HG02588 (cell line): ENCODE measurements at regions not wholly inside any gene's neighbourhood (a gene's known extent, or its start where the extent isn't known, plus 50 kb on each side); places are given as distances from the start of the nearest gene placed in this dataset.

Source experiments
- ATAC-seq: cut with Tn5 transposase; IDR thresholded peaks from one replicate; pipeline ENCODE4 v1.9.1; 2021; ENCODE audit warnings: mild to moderate bottlenecking, moderate library complexity; ENCODE audit not compliant: unreplicated experiment

DNA sequence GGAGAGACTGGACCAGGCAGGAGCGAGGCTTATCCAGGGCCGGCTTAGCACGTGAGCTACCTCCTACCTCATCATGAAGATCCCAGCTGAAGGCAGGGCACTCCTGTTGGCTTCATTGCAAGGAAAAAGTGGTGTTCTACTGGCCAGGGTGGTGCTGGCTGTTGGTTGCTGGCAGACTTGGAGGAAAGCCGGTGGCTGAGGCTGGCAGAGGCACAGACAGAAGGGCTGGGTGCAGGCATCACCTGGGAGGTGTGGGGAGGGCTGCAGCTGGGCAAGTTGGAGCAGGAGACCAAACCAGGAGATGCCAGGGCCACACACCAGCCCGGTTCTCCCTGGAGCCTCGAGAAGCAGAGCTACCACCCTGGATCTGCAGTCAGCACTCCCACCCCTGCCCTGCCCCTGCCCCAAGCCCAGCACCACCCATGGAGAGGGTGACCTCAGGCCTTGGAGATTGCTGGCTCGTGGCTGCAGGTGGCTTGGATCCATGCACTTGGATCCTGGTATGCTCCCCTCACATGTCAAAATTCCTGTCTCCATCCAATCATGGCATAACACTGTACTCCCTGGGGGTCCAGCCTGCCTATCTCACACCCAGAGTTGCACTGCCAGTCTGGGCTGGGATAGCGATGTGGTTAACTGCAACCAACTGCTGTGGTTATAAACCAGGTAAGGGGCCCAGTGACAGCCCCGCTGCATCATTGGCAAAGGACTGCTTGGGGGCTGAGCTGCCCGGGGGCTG is 49.7 kb downstream of the GLI2 start:
- no peak for ATAC-seq

DNA sequence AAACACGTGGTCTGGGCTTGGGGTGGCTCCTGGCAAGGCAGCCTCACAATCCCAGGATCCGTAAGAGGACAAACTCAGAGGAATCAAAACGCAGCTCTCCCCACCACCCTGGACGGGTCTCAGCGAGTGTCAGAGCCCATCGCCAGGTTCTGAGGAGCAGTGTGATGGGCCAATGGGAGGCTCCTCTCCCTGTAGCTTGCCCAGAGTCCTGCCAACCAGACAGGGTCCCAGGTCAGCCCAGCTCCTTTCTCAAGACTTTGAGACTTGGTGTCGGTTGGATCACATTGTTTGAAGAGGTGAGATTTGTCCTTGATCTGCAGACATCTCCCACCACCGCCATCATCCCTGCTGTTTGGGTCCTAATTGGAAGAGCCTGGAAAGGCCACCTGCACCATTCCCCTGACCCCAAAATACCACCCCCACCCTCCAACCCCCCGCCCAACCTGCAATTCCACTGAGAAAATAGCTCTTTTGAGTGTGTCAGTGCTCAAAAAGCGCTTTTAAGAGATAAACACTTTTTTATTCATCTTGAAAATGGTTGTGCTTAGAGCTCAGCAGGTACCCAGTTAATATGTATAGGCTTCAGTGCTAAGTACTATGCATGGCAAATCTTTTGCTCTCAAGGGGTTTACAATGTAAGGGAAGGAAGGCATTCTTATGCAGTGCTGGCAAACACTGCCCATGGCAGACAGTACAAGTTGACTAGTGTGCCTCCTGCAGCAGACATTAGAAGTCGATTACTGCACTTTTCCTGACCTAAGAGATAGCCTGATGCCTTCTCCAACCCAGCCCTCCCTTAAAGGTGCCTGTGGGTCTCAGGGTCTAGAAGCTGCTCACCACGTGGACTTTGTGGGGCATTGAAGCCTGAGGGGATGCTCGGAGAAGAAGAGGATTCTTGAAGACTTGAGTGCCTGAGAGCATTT is 50.6 kb downstream of the GLI2 start:
- no peak for ATAC-seq

- no peak for ATAC-seq
Observed at GRCh38 chr2:120787111-120787821, 51.6 kb downstream of the GLI2 start.

DNA sequence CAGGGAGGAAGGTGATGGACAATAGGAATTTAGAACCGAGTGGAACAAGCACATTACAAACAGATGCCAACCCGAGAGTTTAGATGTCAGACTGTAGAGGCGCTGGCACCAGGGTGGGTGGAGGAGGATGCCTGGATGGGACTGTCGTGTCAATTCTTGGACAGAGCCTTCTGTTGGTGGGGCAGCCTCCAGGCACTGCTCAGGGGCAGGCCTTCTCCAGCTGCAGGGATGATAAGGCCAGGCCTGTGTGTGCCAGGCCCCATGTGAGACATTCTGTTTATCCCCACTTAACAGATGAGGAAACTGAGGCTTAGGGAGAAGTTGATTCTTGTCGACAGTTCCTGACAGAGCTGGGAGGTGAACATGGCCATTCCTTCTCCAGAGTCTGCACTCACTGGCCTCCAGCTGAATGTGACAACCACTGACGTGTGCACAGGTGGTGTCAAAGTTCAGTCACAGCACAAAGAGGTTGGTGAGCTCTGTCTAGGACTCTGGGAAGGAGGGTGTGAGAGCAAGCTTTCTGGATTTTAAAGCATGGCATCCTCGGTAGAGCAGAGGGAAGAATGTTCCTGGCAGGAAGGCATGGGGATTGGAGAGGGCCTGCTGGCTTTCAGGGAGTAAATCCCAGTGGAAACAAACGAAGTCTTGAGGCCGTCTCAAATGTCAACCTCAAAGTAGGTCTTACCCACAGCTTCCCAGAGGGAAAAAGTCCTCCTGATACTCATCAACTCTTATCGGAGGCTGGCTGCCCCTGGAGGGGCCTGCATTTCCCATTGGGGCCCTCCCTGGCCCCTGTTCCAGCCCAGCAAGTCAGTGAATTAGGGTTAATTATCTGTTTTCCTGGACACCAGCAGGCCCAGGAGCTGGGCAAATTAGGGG is 52.4 kb downstream of the GLI2 start:
- ATAC-seq, result no peak

- no peak for ATAC-seq
Observed at GRCh38 chr2:120791243-120791961, 55.7 kb downstream of the GLI2 start.

- ATAC-seq, result no peak
Observed at GRCh38 chr2:120791962-120792297, 56.3 kb downstream of the GLI2 start.

- no peak for ATAC-seq
Observed at GRCh38 chr2:120793682-120794403, 58.2 kb downstream of the GLI2 start.

- ATAC-seq, result no peak
Observed at GRCh38 chr2:120794716-120795115, 59.0 kb downstream of the GLI2 start.

DNA sequence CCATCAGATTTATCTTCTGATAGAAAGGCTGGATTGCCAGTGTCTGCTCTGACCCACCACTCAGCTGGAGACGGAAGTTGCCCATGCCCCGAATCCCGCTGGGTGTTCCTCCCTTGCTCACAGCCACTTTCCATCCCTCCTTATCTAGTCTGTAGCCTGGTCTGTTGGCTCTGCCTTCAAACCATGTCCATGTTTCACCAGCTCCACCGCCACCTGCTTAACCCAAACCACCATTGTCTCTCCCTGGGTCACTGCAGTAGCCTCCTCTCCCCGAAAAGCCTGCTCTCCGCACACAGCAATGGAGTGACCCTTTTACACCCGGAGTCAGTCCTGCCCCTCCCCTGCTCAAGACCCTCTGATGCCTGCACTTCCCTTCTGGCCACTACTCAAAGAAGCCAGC is 60.4 kb downstream of the GLI2 start:
- no peak for ATAC-seq

DNA sequence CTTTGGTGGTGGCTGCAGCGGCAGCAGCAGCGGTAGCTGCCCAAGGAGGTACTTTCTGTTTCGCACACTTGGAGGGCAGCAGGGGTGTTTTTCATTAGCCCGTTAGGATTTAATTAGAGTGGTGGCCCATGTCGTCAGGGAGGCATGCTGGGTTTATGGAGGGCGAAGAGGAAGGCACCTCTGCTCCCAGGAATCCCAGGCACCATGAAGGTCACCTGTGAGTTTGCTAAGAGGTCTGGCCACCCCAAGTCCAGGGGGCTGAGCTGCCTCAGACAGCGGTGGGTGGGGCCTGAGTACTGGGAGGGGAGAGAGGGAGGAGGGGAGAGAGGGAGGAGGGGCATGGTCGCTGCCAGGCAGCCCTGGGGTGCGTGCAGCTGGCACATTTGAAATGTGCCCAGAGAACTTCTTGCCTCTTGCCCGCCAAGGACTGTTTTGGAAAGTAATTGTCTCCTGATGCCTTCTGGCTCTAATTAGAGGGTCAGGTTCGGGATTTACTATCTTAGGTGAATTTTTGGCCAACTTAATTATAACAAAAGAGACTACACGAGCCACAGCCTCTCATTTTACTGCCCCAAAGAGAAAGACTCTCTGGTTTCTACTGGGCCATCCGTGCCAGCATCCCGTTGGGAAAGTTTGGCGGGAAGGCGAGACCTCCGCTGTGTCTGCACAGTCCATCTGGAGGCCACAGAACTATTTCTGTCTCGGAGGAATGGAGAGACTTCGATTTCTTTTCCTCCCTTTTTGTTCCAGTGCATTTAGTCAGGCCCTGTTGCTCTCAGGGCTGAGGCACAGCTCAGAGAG is 62.0 kb downstream of the GLI2 start:
- no peak for ATAC-seq

- no peak for ATAC-seq
Observed at GRCh38 chr2:120798567-120799247, 63.0 kb downstream of the GLI2 start.

DNA sequence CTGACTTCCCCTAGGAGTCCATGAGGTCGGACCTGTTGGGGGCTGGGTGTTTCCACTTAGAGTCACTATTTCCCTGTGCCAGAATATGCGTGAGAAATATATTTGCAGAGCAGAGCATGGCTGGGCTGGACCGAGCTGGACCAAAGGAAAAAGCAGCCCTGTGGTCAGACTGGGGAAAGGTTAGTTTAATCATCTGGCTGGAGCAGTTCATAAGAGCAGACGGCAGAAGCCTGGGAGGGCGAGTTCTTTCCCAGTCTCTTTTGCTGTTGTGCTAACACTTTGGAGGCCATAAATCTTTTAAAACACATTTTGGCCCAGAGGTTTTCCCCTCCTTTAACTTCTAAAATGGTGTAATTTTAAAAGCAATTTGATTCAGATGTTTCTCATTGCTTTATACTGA is 66.5 kb downstream of the GLI2 start:
- ATAC-seq, result no peak

GRCh38 chr2:120802867-120803484 is 67.3 kb downstream of the GLI2 start:
- no peak for ATAC-seq

DNA sequence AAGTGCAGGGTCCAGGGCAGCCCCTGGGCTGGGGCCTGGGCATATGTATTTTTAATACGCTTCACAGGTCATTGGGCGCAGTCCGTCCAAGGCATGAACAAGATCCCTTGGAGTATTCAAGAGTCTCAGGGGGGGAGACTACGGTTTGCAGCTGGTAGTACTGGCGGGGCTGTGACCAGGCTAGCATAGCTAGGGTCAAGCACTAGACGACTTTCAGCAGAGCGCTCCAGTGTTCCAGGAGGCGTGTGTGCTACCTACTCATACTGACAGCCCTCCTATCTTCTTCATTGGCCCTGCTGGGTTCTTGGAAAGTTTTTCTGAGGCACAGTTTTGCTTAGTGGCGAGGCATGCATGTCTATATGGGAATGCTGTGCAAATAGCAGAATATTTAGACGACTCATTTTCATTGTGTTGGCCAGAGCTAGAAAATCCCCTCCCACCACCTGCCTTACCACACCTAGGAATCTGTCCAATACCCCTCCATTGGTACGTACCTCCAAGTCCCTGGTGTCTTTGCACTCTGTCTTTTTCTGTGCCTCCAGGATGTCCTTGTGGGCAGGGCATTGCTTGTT is 68.2 kb downstream of the GLI2 start:
- no peak for ATAC-seq

DNA sequence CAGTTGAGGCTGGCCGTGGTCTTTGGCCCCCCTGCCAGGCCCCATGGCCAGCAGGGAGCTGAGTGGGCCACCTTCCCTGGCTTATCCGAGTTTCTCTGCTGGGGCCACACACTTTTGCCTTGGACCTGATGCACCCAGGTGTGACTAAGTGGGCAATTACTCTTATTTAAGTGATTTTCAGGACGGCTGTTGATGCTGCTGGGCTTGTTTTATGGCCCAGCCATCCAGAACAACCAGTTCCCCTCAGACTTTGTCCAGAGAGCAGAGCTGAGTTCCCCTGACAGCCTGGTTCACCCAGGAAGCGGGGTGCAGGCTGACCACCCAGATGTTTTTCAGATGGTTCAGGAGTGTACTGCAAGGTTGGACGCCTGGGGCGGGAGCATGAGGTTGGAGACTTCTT is 68.8 kb downstream of the GLI2 start:
- ATAC-seq, result no peak

DNA sequence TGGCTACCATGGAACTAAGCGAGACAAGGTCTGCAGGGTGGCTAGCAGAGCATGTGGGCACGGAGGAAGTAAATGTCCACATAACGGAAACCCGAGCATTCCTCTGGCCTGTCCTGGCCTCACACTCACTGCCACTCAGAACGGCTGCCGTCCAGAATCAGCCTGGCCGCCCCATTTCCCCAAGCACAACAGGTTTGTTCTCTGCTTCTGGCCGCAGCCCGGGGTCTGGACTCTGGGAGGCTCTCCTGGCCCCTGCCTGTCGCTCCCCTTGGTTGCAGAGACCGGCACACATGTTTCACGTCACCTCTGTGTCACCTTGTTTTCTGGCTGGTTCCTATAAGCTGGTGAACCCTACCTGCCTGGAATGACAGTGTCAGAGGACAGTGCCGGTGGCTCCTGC is 69.3 kb downstream of the GLI2 start:
- ATAC-seq, result no peak

DNA sequence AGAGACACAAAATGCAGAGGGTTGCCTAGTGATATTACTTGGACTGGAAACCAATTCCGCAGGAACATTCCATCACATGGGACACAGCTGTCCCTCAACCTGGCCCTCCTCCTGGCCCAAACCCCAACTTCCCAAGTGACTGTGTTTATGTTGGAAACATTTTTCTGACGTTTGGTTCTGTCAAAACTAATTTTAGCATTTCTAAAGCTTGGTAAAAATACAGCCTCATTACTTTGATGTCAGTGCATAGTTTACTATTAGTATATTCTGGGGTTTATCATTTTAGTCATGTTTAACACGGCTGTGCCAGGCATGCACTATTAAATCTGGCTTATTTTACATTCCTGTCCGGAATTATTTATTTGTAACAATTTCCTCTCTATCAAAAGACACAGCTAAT is 69.9 kb downstream of the GLI2 start:
- no peak for ATAC-seq
